HG02759 (cell line): ENCODE measurements at regions not wholly inside any gene's neighbourhood (a gene's known extent, or its start where the extent isn't known, plus 50 kb on each side); places are given as distances from the start of the nearest gene placed in this dataset.

Experiments
- ATAC-seq: cut with Tn5 transposase; IDR thresholded peaks from one replicate; pipeline ENCODE4 v1.9.1; 2021; ENCODE audit warnings: mild to moderate bottlenecking, moderate library complexity; ENCODE audit not compliant: unreplicated experiment

DNA sequence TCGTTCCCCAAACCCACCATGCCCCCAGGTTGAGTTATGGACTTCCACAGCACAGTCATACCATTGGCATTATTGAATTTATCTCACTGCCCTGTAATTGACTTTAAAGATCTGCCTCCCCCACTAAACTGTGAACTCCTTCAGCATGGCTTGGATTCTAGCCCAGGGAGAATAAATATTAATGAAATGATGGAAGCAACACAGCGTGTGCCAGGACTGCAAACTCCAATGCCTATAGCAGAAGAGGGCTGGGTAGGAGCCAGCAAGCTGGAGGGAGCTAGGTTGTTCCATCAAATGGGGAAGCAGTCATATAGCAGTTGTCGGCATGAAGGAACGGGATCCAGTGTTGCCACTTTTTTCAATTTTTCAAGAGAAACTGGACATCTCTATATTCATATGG is 69.0 kb upstream of the MSX2 start:
- ATAC-seq, result no peak

- ATAC-seq, result no peak
These were observed 60.1 kb upstream of the MSX2 start for GRCh38 chr5:174664180-174664850.

GRCh38 chr5:174665347-174665746 is 59.0 kb upstream of the MSX2 start:
- ATAC-seq, result no peak

GRCh38 chr5:174667526-174667925 is 56.9 kb upstream of the MSX2 start:
- no peak for ATAC-seq

- no peak for ATAC-seq
These were observed 56.0 kb upstream of the MSX2 start for GRCh38 chr5:174668349-174668748.
